WI38 (cell line): ENCODE measurements at regions not wholly inside any gene's neighbourhood (a gene's known extent, or its start where the extent isn't known, plus 50 kb on each side); places are given as distances from the start of the nearest gene placed in this dataset.

Experiments used
- H3K4me3 ChIP-seq: 2 replicates; pipeline ENCODE4 v1.5.1; 2011; ENCODE audit warnings: low read depth, mild to moderate bottlenecking, control low read depth, low read length
- CTCF ChIP-seq: IDR thresholded peaks from 2 replicates; pipeline ENCODE4 v1.5.1; 2012; ENCODE audit warnings: low read depth, mild to moderate bottlenecking, control low read depth, low read length

- TF ChIP-seq CTCF: no peak
- H3K4me3 ChIP-seq: no peak overlapping the region
These were observed 193.2 kb upstream of the ASIC2 start for GRCh38 chr17:33486135-33486885.

GRCh38 chr17:33487187-33487879, 194.2 kb upstream of the ASIC2 start:
- TF ChIP-seq CTCF: no peak
- no peak overlapping the region for H3K4me3 ChIP-seq

- TF ChIP-seq CTCF: no peak
- no peak overlapping the region for H3K4me3 ChIP-seq
These were observed 198.9 kb upstream of the ASIC2 start for GRCh38 chr17:33491871-33492481.

- TF ChIP-seq CTCF: no peak
- H3K4me3 ChIP-seq: no peak overlapping the region
These were observed 199.7 kb upstream of the ASIC2 start for GRCh38 chr17:33492731-33493265.

GRCh38 chr17:33493566-33493965, 200.5 kb upstream of the ASIC2 start:
- TF ChIP-seq CTCF: no peak
- H3K4me3 ChIP-seq: no peak overlapping the region

GRCh38 chr17:33494151-33494550, 201.1 kb upstream of the ASIC2 start:
- no peak overlapping the region for H3K4me3 ChIP-seq
- no peak for TF ChIP-seq CTCF

- H3K4me3 ChIP-seq: no peak overlapping the region
- TF ChIP-seq CTCF: no peak
These were observed 204.5 kb upstream of the ASIC2 start for GRCh38 chr17:33497623-33498022.
